AG04449 (cell line): ENCODE measurements at regions not wholly inside any gene's neighbourhood (a gene's known extent, or its start where the extent isn't known, plus 50 kb on each side); places are given as distances from the start of the nearest gene placed in this dataset.

Experiments used
- CTCF ChIA-PET: fragments of 350-600 bp; formaldehyde crosslinking; extraction: SDS; loops from one replicate; lab custom pipeline; 2021; ENCODE audit warnings: antibody characterized with exemption; lab: Yijun Ruan, JAX
- POLR2A ChIA-PET: fragments of 400-600, 350-600 bp; formaldehyde crosslinking; extraction: SDS; loops from one replicate; lab custom pipeline; 2020; ENCODE audit warnings: antibody characterized with exemption, inconsistent platforms; lab: Yijun Ruan, JAX
- DNase-seq: peaks from one replicate; pipeline ENCODE4 v3.0.0-alpha.2; 2010; ENCODE audit warnings: low read depth, low spot score
- H3K4me3 ChIP-seq: 2 replicates; pipeline ENCODE4 v1.5.1; 2011; ENCODE audit warnings: low read depth, mild to moderate bottlenecking, control low read depth, low read length
- TF ChIP-seq, protein P1 (sequence below): IDR thresholded peaks from one replicate; pipeline ENCODE4 v1.5.1; 2011; ENCODE audit warnings: mild to moderate bottlenecking, moderate library complexity, low read length, control low read depth, inconsistent platforms; ENCODE audit not compliant: insufficient read depth; ENCODE audit errors: missing control alignments

- TF ChIP-seq, protein P1, sequence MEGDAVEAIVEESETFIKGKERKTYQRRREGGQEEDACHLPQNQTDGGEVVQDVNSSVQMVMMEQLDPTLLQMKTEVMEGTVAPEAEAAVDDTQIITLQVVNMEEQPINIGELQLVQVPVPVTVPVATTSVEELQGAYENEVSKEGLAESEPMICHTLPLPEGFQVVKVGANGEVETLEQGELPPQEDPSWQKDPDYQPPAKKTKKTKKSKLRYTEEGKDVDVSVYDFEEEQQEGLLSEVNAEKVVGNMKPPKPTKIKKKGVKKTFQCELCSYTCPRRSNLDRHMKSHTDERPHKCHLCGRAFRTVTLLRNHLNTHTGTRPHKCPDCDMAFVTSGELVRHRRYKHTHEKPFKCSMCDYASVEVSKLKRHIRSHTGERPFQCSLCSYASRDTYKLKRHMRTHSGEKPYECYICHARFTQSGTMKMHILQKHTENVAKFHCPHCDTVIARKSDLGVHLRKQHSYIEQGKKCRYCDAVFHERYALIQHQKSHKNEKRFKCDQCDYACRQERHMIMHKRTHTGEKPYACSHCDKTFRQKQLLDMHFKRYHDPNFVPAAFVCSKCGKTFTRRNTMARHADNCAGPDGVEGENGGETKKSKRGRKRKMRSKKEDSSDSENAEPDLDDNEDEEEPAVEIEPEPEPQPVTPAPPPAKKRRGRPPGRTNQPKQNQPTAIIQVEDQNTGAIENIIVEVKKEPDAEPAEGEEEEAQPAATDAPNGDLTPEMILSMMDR: no peak
- CTCF ChIA-PET: interaction anchor here (1.0 to 1.3 kb wide), 2 partner anchors 10 to 16 kb away, joined by 3 to 4 read pairs; no protein-coding TSS in a partner anchor
- no peak for DNase-seq
- POLR2A ChIA-PET: no interaction called here
- no peak overlapping the region for H3K4me3 ChIP-seq
Measured at GRCh38 chr3:31116651-31117050, 222.2 kb upstream of the GADL1 start.

- no peak for DNase-seq
- ChIA-PET POLR2A (no interaction called here), CTCF (interaction anchor here (1.0 to 1.1 kb wide), 2 partner anchors 11 to 15 kb away, joined by 3 read pairs; no protein-coding TSS in a partner anchor)
- H3K4me3 ChIP-seq: no peak overlapping the region
- TF ChIP-seq, protein P1: no peak
Measured at GRCh38 chr3:31117854-31118253, 223.4 kb upstream of the GADL1 start.

DNA sequence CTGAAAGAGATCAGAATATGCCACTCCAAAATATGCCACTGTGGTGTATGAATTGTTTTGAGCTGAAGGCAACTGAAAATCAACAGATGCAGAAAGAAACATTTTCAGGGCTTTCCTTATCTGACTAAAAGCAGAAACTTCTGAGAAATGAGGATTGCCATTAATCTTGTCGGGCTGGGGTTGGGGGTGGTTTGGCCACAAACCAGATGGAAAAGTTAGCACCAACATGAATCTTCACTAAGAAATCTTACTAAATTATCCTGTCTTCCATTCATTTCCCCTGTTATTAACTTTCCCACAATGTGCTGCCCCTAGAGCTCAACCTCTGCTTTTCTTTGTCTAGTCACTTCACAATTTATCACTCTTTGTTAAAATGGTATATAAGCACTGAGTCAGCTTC lies 229.9 kb upstream of the GADL1 start:
- ChIA-PET CTCF (interaction anchor here (4.0 kb wide), 1 partner anchor 354 kb away, joined by 9 read pairs; no protein-coding TSS in a partner anchor), POLR2A (no interaction called here)

DNA sequence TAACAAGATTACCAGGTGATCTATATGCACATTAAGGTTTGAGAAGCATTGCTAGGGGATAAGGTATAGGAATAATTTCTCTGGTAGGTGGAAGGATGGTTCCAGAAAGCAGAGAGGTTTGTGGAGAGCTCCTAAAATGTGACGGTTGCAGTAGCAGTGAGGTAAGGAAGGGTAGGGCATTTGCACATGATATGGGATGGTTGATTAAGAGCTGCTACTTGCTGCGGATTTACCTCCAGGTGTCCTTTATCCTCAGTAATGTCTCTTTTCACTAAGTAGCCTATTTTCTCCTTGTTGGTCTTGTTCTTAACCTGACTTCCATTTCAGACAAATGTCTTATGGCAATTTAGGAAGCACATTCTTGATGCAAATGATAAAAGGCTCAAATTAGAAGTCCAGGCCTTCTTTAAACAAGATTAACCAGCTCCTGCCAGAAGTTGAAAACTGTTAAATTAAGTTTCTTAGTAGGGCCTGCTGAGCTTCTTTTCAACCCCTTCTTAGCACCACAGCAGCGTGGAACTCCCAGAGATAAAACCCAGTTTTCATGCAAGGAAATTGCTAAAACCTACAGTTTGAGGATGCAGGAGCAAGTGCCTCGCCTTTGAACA lies 231.1 kb upstream of the GADL1 start:
- ChIA-PET POLR2A (no interaction called here), CTCF (interaction anchor here (0.7 to 4.0 kb wide), 2 partner anchors 356 to 688 kb away, joined by 3 to 9 read pairs; no protein-coding TSS in a partner anchor)
- DNase-seq: no peak

More for the DNA sequence above, 229.9 kb upstream of the GADL1 start:
- DNase-seq: no peak
- H3K4me3 ChIP-seq: no peak overlapping the region
- TF ChIP-seq, protein P1: no peak

DNA sequence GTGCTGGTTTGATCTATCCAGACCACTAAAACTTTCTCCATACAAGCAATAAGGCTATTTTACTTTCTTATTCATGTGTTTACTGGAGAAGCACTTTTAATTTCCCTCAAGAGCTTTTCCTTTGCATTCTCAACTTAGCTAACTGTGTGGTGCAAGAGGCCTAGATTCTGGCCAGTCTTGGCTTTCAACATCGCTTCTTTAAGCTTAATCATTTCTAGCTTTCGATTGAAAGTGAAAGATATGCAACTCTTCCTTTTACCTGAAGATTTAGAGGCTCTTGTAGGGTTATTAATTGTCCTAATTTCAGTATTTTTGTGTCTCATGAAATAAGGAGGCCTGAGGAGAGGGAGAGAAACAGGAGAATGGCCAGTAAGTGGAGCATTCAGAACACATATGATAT lies 234.8 kb upstream of the GADL1 start:
- no peak for DNase-seq
- TF ChIP-seq, protein P1: no peak
- ChIA-PET CTCF (interaction anchor here (0.7 to 7.1 kb wide), 4 partner anchors 11 to 360 kb away, joined by 3 to 81 read pairs (median 4); no protein-coding TSS in a partner anchor), POLR2A (no interaction called here)
- H3K4me3 ChIP-seq: no peak overlapping the region

More for the DNA sequence above, 231.1 kb upstream of the GADL1 start:
- TF ChIP-seq, protein P1: no peak
- no peak overlapping the region for H3K4me3 ChIP-seq

GRCh38 chr3:31132132-31132769 lies 237.8 kb upstream of the GADL1 start:
- DNase-seq: no peak

More at GRCh38 chr3:31132132-31132769, 237.8 kb upstream of the GADL1 start:
- TF ChIP-seq, protein P1: peak; percentile 38
- CTCF ChIA-PET: interaction anchor here (0.9 to 7.1 kb wide), 11 partner anchors 9 to 378 kb away, joined by 3 to 81 read pairs (median 3); no protein-coding TSS in a partner anchor
- POLR2A ChIA-PET: no interaction called here
- H3K4me3 ChIP-seq: no peak overlapping the region
